BLaER1 (cell line): ENCODE measurements at regions not wholly inside any gene's neighbourhood (a gene's known extent, or its start where the extent isn't known, plus 50 kb on each side); places are given as distances from the start of the nearest gene placed in this dataset.
A peak's percentile ranks its signal among the peaks of the same experiment; 100 is the strongest.

Source experiments
- H3K27ac ChIP-seq: shearing (Covaris generic); formaldehyde crosslinking; 2 replicates; pipeline ENCODE4 v1.8.1; 2022
- H3K27me3 ChIP-seq: shearing (Covaris generic); formaldehyde crosslinking; 2 replicates; pipeline ENCODE4 v1.8.1; 2022
- H3K36me3 ChIP-seq: shearing (Covaris generic); formaldehyde crosslinking; 2 replicates; pipeline ENCODE4 v1.8.1; 2022
- H3K4me1 ChIP-seq: shearing (Covaris generic); formaldehyde crosslinking; 2 replicates; pipeline ENCODE4 v1.8.1; 2022
- H3K4me2 ChIP-seq: shearing (Covaris generic); formaldehyde crosslinking; 2 replicates; pipeline ENCODE4 v1.8.1; 2022
- H3K4me3 ChIP-seq: shearing (Covaris generic); formaldehyde crosslinking; 2 replicates; pipeline ENCODE4 v1.8.1; 2022
- H3K9ac ChIP-seq: shearing (Covaris generic); formaldehyde crosslinking; 2 replicates; pipeline ENCODE4 v1.8.1; 2022
- H3K9me3 ChIP-seq: shearing (Covaris generic); formaldehyde crosslinking; 2 replicates; pipeline ENCODE4 v1.8.1; 2022
- H4K20me1 ChIP-seq: shearing (Covaris generic); formaldehyde crosslinking; 2 replicates; pipeline ENCODE4 v1.8.1; 2022
- Cebpa-rat ChIP-seq: shearing (Covaris generic); IDR thresholded peaks from 2 replicates; pipeline ENCODE4 v1.8.1; 2022

GRCh38 chrX:20333672-20334071 lies 67.0 kb upstream of the RPS6KA3 start:
- Histone ChIP-seq H3K36me3 (no peaks in the 10 kb centered on the region), H3K27ac (no peak overlapping the region), H4K20me1 (no peaks in the 10 kb centered on the region), H3K9ac (no peak overlapping the region), H3K4me1 (no peaks in the 10 kb centered on the region), H3K27me3 (no peaks in the 10 kb centered on the region), H3K4me3 (no peak overlapping the region), H3K4me2 (no peak overlapping the region), H3K9me3 (no peaks in the 10 kb centered on the region)
- TF ChIP-seq Cebpa-rat = no peak

DNA sequence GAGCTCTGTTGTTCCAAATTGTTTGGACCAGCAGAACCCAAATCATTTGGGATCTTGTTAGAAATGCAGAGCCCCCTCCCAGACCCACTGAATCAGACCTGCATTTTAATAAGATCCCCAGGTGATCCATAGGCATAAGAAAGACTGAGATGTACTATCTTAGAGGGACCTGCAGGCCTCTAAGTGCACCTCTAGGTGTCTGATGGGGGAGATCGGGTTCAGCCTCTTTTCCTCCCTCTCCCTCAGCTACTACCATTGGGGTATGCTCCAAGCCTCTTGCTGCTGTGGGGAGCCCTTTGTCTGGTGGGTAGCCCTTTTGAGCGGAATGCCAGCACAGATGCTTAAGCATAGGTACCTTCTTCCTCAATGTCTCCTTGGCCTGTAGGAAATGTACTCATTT lies 63.8 kb upstream of the RPS6KA3 start:
- Histone ChIP-seq H3K36me3 (no peaks in the 10 kb centered on the region), H3K4me3 (no peak overlapping the region), H3K9ac (no peak overlapping the region), H3K4me1 (no peaks in the 10 kb centered on the region), H3K9me3 (no peaks in the 10 kb centered on the region), H3K4me2 (no peak overlapping the region), H3K27me3 (no peaks in the 10 kb centered on the region), H4K20me1 (no peaks in the 10 kb centered on the region), H3K27ac (no peak overlapping the region)
- TF ChIP-seq Cebpa-rat = no peak

DNA sequence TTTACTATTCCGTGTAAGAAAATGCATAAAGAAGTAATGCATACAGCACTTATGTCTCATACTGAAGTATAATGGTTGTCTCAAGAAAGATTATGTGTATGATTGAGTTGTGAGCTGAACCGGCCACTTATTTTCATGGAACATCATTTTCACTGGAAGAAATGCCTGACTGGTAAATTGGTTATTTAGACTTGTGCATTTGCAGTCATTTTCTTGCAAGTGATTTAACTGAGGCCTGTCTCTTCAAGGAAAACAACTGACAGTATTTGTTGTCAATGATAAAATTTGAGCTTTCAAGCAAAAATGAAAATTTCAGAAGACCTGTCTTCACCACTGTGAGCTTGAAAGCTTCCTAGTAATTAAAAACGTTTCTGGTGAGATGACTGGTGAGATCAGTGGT lies 62.7 kb upstream of the RPS6KA3 start:
- no peak overlapping the region for H3K9ac ChIP-seq
- no peaks in the 10 kb centered on the region for H3K27me3 ChIP-seq
- H3K27ac ChIP-seq = no peak overlapping the region
- no peaks in the 10 kb centered on the region for H3K36me3 ChIP-seq
- H3K4me2 ChIP-seq = no peak overlapping the region
- H3K4me3 ChIP-seq = no peak overlapping the region
- no peaks in the 10 kb centered on the region for H3K9me3 ChIP-seq
- no peaks in the 10 kb centered on the region for H3K4me1 ChIP-seq
- TF ChIP-seq Cebpa-rat = no peak
- no peaks in the 10 kb centered on the region for H4K20me1 ChIP-seq

DNA sequence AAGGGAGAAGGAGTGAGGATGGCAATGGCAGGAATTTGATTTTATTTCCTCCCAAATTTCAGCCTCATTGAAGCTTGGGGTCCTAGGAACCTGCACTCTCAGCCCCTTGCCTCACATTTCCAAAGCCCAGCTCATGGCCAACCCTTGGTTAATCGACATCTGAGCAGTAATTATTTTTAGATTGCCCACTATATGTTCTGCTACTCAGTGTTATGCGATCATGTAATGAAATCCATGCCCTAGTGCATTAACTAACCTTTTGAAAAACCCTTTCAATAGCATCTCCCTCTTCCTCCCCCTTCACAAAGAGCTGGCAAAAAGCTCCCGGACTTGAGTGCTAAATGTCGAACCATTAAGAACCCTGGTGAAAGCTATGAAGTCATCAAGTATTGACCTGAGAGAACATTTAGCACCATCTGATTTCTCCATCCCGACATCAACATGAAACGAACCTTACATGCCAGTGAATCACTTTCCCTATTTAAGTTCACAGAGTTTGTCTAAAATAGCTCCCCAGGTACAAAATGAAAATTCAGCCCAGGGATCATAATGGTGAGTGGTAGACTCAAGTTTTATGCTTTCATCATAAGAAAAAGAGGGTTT lies 59.2 kb upstream of the RPS6KA3 start:
- no peak for TF ChIP-seq Cebpa-rat
- Histone ChIP-seq H3K9me3 (no peaks in the 10 kb centered on the region), H3K4me1 (peaks cover 12% of the 10 kb centered on the region)

GRCh38 chrX:20322887-20323286 lies 56.2 kb upstream of the RPS6KA3 start:
- Histone ChIP-seq H3K4me2 (no peak overlapping the region), H3K9ac (no peak overlapping the region), H3K9me3 (no peaks in the 10 kb centered on the region), H3K36me3 (no peaks in the 10 kb centered on the region), H3K4me1 (peaks cover 20% of the 10 kb centered on the region), H4K20me1 (no peaks in the 10 kb centered on the region), H3K27ac (no peak overlapping the region), H3K4me3 (no peak overlapping the region), H3K27me3 (no peaks in the 10 kb centered on the region)
- TF ChIP-seq Cebpa-rat = no peak

More for the DNA sequence above, 59.2 kb upstream of the RPS6KA3 start:
- Histone ChIP-seq H3K4me3 (no peak overlapping the region), H3K36me3 (no peaks in the 10 kb centered on the region), H3K27me3 (no peaks in the 10 kb centered on the region), H3K27ac (no peak overlapping the region), H3K9ac (no peak overlapping the region), H3K4me2 (no peak overlapping the region), H4K20me1 (no peaks in the 10 kb centered on the region)

DNA sequence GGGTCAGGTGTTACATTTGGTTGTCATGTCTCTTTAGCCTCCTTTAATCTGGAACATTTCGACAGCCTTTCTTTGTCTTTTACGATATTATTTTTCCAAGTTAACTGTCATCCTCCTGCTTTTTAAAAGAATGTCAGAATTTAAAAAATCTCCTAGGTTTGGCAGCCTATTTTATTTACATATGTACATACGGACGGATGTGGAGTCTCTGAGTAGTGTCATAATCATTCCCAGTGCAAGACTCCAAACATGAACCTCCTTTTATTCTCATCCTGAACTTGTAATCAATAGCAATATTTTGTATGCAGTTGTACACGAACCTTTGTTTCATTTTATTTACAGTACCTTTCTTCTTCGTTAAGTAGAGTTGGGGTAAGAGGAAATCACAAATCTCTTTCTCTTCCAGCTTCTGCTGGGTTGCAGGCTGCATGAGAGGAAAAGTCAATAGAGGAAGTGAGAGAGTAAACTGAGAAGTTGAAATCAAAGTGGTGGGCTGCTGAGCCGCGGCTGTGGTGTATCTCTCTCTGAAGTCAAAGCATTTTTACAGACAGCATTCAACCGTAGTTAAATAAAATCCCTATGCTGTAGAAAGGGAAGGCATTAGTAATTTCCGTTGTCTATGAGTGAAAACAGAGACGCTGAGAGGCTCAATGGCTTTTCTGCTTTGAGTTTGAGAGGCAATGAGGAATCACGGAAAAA lies 53.9 kb upstream of the RPS6KA3 start:
- H3K9ac ChIP-seq = no peak overlapping the region

DNA sequence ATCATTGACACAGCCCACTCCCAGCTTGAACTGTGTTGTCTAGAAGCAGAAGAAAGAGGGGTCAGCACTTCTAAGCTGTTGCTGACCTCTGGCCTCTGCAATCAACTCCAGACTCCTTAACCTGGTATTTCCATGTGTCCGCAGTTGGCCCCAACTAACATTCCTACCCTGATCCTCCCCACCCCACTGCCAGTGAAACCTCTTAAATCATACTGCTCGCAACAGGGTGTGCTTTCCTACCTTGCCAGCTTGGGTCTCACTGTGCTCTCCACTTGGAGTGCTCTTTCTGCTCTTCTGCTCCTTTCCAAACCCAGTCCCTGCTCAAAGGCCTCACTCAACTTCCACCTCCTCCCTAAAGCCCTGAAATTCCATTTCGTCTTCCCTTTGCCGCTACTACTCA lies 52.3 kb upstream of the RPS6KA3 start:
- TF ChIP-seq Cebpa-rat = no peak
- peaks cover 41% of the 10 kb centered on the region for H3K4me1 ChIP-seq
- no peaks in the 10 kb centered on the region for H3K36me3 ChIP-seq
- no peak overlapping the region for H3K4me2 ChIP-seq
- no peak overlapping the region for H3K9ac ChIP-seq
- H3K27ac ChIP-seq = no peak overlapping the region
- no peak overlapping the region for H3K4me3 ChIP-seq
- no peaks in the 10 kb centered on the region for H3K9me3 ChIP-seq
- H3K27me3 ChIP-seq = no peaks in the 10 kb centered on the region
- no peaks in the 10 kb centered on the region for H4K20me1 ChIP-seq

More for the DNA sequence above, 53.9 kb upstream of the RPS6KA3 start:
- Histone ChIP-seq H4K20me1 (no peaks in the 10 kb centered on the region), H3K36me3 (no peaks in the 10 kb centered on the region), H3K9me3 (no peaks in the 10 kb centered on the region), H3K4me1 (peaks cover 28% of the 10 kb centered on the region), H3K27ac (no peak overlapping the region), H3K4me2 (peak overlapping the region; percentile 68), H3K27me3 (no peaks in the 10 kb centered on the region), H3K4me3 (no peak overlapping the region)
- no peak for TF ChIP-seq Cebpa-rat

- no peak overlapping the region for H3K4me3 ChIP-seq
- no peaks in the 10 kb centered on the region for H3K27me3 ChIP-seq
- no peaks in the 10 kb centered on the region for H3K36me3 ChIP-seq
- no peak overlapping the region for H3K27ac ChIP-seq
- H3K9ac ChIP-seq = no peak overlapping the region
- H3K4me1 ChIP-seq = peaks cover 50% of the 10 kb centered on the region
- H4K20me1 ChIP-seq = no peaks in the 10 kb centered on the region
- H3K4me2 ChIP-seq = no peak overlapping the region
- H3K9me3 ChIP-seq = no peaks in the 10 kb centered on the region
- TF ChIP-seq Cebpa-rat = no peak
These were observed 51.2 kb upstream of the RPS6KA3 start for GRCh38 chrX:20317873-20318272.
